ENCODE measurements at regions not wholly inside any gene's neighbourhood (a gene's known extent, or its start where the extent isn't known, plus 50 kb on each side); places are given as distances from the start of the nearest gene placed in this dataset.
A peak's percentile ranks its signal among the peaks of the same experiment; 100 is the strongest.
"Not testable (repeated sequence)": the region's sequence is repeated elsewhere in the genome, so short reads cannot be mapped to it uniquely, and the experiment has no call there.

DNA sequence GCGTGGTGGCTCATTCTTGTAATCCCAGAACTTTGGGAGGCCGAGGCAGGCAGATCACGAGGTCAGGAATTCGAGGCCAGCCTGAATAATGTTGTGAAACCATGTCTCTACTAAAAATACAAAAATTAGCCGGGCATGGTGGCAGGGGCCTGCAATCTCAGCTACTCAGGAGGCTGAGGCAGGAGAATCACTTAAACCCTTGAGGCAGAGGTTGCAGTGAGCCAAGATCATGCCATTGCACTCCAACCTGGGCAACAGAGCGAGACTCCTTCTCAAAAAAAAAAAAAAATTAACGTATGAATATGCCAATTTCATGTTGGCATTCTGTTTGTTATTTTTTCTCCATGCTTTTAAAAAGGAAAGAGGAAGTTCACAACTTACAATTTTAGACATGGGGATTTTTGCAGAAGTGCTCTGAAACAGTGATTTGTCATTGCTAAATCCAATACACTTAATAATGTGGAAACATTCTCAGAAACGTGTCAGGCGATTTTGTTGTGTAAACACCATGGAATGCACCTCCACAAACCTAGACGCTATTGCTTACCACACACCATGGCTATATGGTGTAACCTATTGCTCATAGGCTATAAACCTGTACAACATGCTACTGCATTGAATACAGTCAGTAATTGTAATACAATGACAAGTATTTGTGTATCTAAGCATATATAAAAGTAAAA lies 115.9 kb upstream of the PCDH20 start:
- no peaks in the 10 kb centered on the region for H3K36me3 ChIP-seq (ENCODE audit: control insufficient read depth, insufficient read depth, low read length)
- no peaks in the 10 kb centered on the region for H3K4me1 ChIP-seq (ENCODE audit: control insufficient read depth, insufficient read depth, low read length)
- no peaks in the 10 kb centered on the region for H3K9me3 ChIP-seq (ENCODE audit: control insufficient read depth, insufficient read depth, low read length)
- H3K27me3 ChIP-seq (ENCODE audit: control insufficient read depth, insufficient read depth, low read length): no peaks in the 10 kb centered on the region
- H3K4me3 ChIP-seq (ENCODE audit: low read length): no peak overlapping the region
- no peak for DNase-seq (ENCODE audit: low read depth, low spot score)
- no peak overlapping the region for H3K27ac ChIP-seq (ENCODE audit: low read length)
- WGBS (ENCODE audit: insufficient coverage, insufficient read length): no CpG with 5 or more reads among the region's 10 CpGs

DNA sequence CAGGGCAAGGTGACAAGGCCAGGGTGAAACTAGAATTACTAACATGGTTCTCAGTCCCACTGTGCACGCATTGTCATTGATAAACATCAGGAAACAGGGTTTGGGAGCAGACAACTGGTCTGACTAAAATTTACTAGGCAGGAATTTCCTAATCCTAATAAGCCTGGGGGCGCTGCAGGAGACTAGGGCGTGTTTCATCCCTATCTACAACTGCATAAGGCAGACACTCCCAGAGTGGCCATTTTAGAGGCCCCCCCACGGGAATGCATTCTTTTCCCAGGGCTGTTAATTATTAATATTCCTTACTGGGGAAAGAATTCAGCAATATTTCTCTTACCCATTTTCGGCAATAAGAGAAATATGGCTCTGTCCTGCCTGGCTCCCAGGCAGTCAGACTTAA lies 103.6 kb upstream of the PCDH20 start:
- H3K4me3 ChIP-seq (ENCODE audit: low read length); DNase-seq (ENCODE audit: low read depth, low spot score); H3K9me3 ChIP-seq (ENCODE audit: control insufficient read depth, insufficient read depth, low read length); H3K27ac ChIP-seq (ENCODE audit: low read length); H3K27me3 ChIP-seq (ENCODE audit: control insufficient read depth, insufficient read depth, low read length); H3K4me1 ChIP-seq (ENCODE audit: control insufficient read depth, insufficient read depth, low read length); H3K36me3 ChIP-seq (ENCODE audit: control insufficient read depth, insufficient read depth, low read length): not testable (repeated sequence)
- WGBS (ENCODE audit: insufficient coverage, insufficient read length): no CpG with 5 or more reads among the region's 5 CpGs

GRCh38 chr13:61508936-61509335 lies 93.3 kb upstream of the PCDH20 start:
- no CpG with 5 or more reads among the region's 2 CpGs for WGBS (ENCODE audit: insufficient coverage, insufficient read length)
- no peaks in the 10 kb centered on the region for H3K27me3 ChIP-seq (ENCODE audit: control insufficient read depth, insufficient read depth, low read length)
- no peaks in the 10 kb centered on the region for H3K4me1 ChIP-seq (ENCODE audit: control insufficient read depth, insufficient read depth, low read length)
- no peak for DNase-seq (ENCODE audit: low read depth, low spot score)
- H3K9me3 ChIP-seq (ENCODE audit: control insufficient read depth, insufficient read depth, low read length): no peaks in the 10 kb centered on the region
- H3K4me3 ChIP-seq (ENCODE audit: low read length): no peak overlapping the region
- H3K36me3 ChIP-seq (ENCODE audit: control insufficient read depth, insufficient read depth, low read length): no peaks in the 10 kb centered on the region
- H3K27ac ChIP-seq (ENCODE audit: low read length): no peak overlapping the region

DNA sequence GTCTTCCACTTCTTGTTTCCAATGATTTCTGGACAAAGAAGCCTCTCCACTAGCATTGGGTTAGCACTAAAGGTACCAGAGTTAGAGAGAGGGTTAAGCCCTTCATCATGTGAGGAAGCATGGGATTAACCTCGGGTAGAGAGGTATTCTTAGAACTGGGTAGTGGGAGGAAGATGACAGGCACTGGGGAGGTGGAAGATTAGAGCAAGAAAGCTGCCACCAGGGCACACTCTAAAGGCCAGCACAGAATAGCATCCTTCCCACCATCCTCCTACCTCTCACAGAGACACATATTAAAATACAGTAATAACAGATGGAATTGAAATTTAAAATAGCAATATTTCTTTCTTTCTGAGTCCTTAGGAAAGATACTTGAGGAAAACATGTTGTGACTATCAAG lies 84.5 kb upstream of the PCDH20 start:
- Histone ChIP-seq H3K36me3 (ENCODE audit: control insufficient read depth, insufficient read depth, low read length) (no peaks in the 10 kb centered on the region), H3K4me1 (ENCODE audit: control insufficient read depth, insufficient read depth, low read length) (no peaks in the 10 kb centered on the region), H3K9me3 (ENCODE audit: control insufficient read depth, insufficient read depth, low read length) (no peaks in the 10 kb centered on the region), H3K4me3 (ENCODE audit: low read length) (no peak overlapping the region), H3K27me3 (ENCODE audit: control insufficient read depth, insufficient read depth, low read length) (no peaks in the 10 kb centered on the region), H3K27ac (ENCODE audit: low read length) (no peak overlapping the region)
- DNase-seq (ENCODE audit: low read depth, low spot score): no peak
- no CpG with 5 or more reads among the region's 1 CpG for WGBS (ENCODE audit: insufficient coverage, insufficient read length)

GRCh38 chr13:61495648-61496047 lies 80.0 kb upstream of the PCDH20 start:
- Histone ChIP-seq H3K9me3 (ENCODE audit: control insufficient read depth, insufficient read depth, low read length) (no peaks in the 10 kb centered on the region), H3K4me3 (ENCODE audit: low read length) (no peak overlapping the region)
- no CpG with 5 or more reads among the region's 2 CpGs for WGBS (ENCODE audit: insufficient coverage, insufficient read length)

GRCh38 chr13:61493556-61493955 lies 77.9 kb upstream of the PCDH20 start:
- not testable (repeated sequence) for H3K9me3 ChIP-seq (ENCODE audit: control insufficient read depth, insufficient read depth, low read length); H3K4me1 ChIP-seq (ENCODE audit: control insufficient read depth, insufficient read depth, low read length); H3K27me3 ChIP-seq (ENCODE audit: control insufficient read depth, insufficient read depth, low read length); DNase-seq (ENCODE audit: low read depth, low spot score); H3K4me3 ChIP-seq (ENCODE audit: low read length); H3K27ac ChIP-seq (ENCODE audit: low read length); H3K36me3 ChIP-seq (ENCODE audit: control insufficient read depth, insufficient read depth, low read length)
- no CpG with 5 or more reads among the region's 15 CpGs for WGBS (ENCODE audit: insufficient coverage, insufficient read length)

More at GRCh38 chr13:61495648-61496047, 80.0 kb upstream of the PCDH20 start:
- Histone ChIP-seq H3K4me1 (ENCODE audit: control insufficient read depth, insufficient read depth, low read length) (no peaks in the 10 kb centered on the region), H3K27me3 (ENCODE audit: control insufficient read depth, insufficient read depth, low read length) (no peaks in the 10 kb centered on the region), H3K27ac (ENCODE audit: low read length) (no peak overlapping the region), H3K36me3 (ENCODE audit: control insufficient read depth, insufficient read depth, low read length) (no peaks in the 10 kb centered on the region)
- no peak for DNase-seq (ENCODE audit: low read depth, low spot score)

DNA sequence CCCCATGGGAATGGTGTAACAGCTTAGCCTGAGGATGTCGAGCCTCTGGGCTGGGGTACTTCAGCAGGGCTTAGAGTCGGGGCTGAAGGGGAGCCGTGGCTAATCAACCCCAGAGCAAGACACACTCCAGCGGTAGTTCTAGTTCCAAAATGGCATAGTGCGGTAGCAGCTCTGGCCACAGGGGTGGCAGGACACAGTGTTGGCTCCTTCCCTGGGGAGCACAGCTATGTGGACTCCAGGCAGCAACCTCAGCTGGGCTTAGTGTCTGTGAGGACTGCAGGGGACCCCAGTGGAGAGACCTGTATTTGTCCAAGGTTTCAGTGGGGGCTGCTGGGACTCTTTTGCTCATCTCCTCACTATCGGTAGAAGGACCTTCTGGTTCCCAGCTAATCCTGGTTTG lies 70.8 kb upstream of the PCDH20 start:
- Histone ChIP-seq H3K4me3 (ENCODE audit: low read length) (no peak overlapping the region), H3K27me3 (ENCODE audit: control insufficient read depth, insufficient read depth, low read length) (no peaks in the 10 kb centered on the region), H3K27ac (ENCODE audit: low read length) (no peak overlapping the region), H3K36me3 (ENCODE audit: control insufficient read depth, insufficient read depth, low read length) (no peaks in the 10 kb centered on the region), H3K9me3 (ENCODE audit: control insufficient read depth, insufficient read depth, low read length) (no peaks in the 10 kb centered on the region), H3K4me1 (ENCODE audit: control insufficient read depth, insufficient read depth, low read length) (no peaks in the 10 kb centered on the region)
- no CpG with 5 or more reads among the region's 6 CpGs for WGBS (ENCODE audit: insufficient coverage, insufficient read length)
- DNase-seq (ENCODE audit: low read depth, low spot score): no peak

GRCh38 chr13:61485128-61485765 lies 69.6 kb upstream of the PCDH20 start:
- no CpG with 5 or more reads among the region's 2 CpGs for WGBS (ENCODE audit: insufficient coverage, insufficient read length)
- no peaks in the 10 kb centered on the region for H3K4me1 ChIP-seq (ENCODE audit: control insufficient read depth, insufficient read depth, low read length)
- DNase-seq (ENCODE audit: low read depth, low spot score): no peak
- H3K27ac ChIP-seq (ENCODE audit: low read length): no peak overlapping the region
- no peaks in the 10 kb centered on the region for H3K27me3 ChIP-seq (ENCODE audit: control insufficient read depth, insufficient read depth, low read length)
- no peaks in the 10 kb centered on the region for H3K36me3 ChIP-seq (ENCODE audit: control insufficient read depth, insufficient read depth, low read length)
- H3K9me3 ChIP-seq (ENCODE audit: control insufficient read depth, insufficient read depth, low read length): no peaks in the 10 kb centered on the region
- H3K4me3 ChIP-seq (ENCODE audit: low read length): no peak overlapping the region

DNA sequence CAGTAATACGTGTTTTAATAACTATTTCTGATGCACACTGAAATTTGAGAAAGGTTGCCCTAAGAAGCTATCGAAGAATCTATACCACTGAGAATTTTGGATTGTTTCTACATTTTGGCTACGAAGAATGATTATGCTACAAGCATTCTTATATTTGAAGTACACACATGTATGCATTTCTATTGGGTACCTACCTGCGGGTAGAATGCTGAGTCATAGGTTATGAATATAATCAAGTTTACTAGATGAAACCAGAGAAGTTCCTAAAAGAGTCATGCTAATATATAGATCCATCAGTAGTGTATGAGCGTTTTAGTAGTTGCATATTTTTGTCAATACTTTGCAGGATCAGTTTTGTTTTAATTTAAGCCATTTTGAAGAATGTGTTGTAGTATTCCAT lies 62.0 kb upstream of the PCDH20 start:
- H3K4me3 ChIP-seq (ENCODE audit: low read length): no peak overlapping the region
- no peak overlapping the region for H3K27ac ChIP-seq (ENCODE audit: low read length)
- WGBS (ENCODE audit: insufficient coverage, insufficient read length): no CpG with 5 or more reads among the region's 5 CpGs
- H3K9me3 ChIP-seq (ENCODE audit: control insufficient read depth, insufficient read depth, low read length): no peaks in the 10 kb centered on the region
- H3K4me1 ChIP-seq (ENCODE audit: control insufficient read depth, insufficient read depth, low read length): no peaks in the 10 kb centered on the region
- no peaks in the 10 kb centered on the region for H3K36me3 ChIP-seq (ENCODE audit: control insufficient read depth, insufficient read depth, low read length)
- H3K27me3 ChIP-seq (ENCODE audit: control insufficient read depth, insufficient read depth, low read length): no peaks in the 10 kb centered on the region
- no peak for DNase-seq (ENCODE audit: low read depth, low spot score)

- H3K4me3 ChIP-seq (ENCODE audit: low read length): no peak overlapping the region
- no peak overlapping the region for H3K27ac ChIP-seq (ENCODE audit: low read length)
- no peaks in the 10 kb centered on the region for H3K4me1 ChIP-seq (ENCODE audit: control insufficient read depth, insufficient read depth, low read length)
- no peak for DNase-seq (ENCODE audit: low read depth, low spot score)
- WGBS (ENCODE audit: insufficient coverage, insufficient read length): no CpG with 5 or more reads among the region's 2 CpGs
- no peaks in the 10 kb centered on the region for H3K27me3 ChIP-seq (ENCODE audit: control insufficient read depth, insufficient read depth, low read length)
- no peaks in the 10 kb centered on the region for H3K9me3 ChIP-seq (ENCODE audit: control insufficient read depth, insufficient read depth, low read length)
- H3K36me3 ChIP-seq (ENCODE audit: control insufficient read depth, insufficient read depth, low read length): no peaks in the 10 kb centered on the region
Observed at GRCh38 chr13:61470786-61471185, 55.1 kb upstream of the PCDH20 start.

GRCh38 chr13:61466280-61466679 lies 50.6 kb upstream of the PCDH20 start:
- Histone ChIP-seq H3K4me3 (ENCODE audit: low read length) (no peak overlapping the region), H3K27ac (ENCODE audit: low read length) (no peak overlapping the region), H3K36me3 (ENCODE audit: control insufficient read depth, insufficient read depth, low read length) (no peaks in the 10 kb centered on the region), H3K4me1 (ENCODE audit: control insufficient read depth, insufficient read depth, low read length) (no peaks in the 10 kb centered on the region), H3K9me3 (ENCODE audit: control insufficient read depth, insufficient read depth, low read length) (no peaks in the 10 kb centered on the region), H3K27me3 (ENCODE audit: control insufficient read depth, insufficient read depth, low read length) (no peaks in the 10 kb centered on the region)
- no CpG with 5 or more reads among the region's 3 CpGs for WGBS (ENCODE audit: insufficient coverage, insufficient read length)
- DNase-seq (ENCODE audit: low read depth, low spot score): peak; percentile 4

Data from iPS DF 6.9 (cell line).